ENCODE measurements at regions not wholly inside any gene's neighbourhood (a gene's known extent, or its start where the extent isn't known, plus 50 kb on each side); places are given as distances from the start of the nearest gene placed in this dataset.

DNA sequence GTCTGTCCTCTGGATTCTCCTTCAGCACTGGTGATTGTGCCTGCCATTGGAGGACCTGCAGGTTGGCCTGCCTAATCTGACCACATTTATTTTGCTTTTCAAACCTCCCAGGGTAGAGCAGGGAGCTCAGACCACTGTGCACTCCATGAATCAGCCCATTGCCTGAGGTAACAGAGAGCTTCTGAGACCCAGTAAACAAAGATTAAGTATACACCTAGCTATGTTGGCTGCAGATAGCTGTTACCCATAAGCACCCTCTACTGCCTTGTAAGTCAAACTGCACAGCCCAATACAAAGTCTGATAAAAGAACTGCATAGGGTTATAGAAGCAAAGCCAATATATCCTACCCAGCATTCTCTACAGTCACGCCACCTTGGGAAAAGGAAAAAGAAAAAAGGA lies 338.7 kb downstream of the HTR1B start:
- TF ChIP-seq, protein P1, sequence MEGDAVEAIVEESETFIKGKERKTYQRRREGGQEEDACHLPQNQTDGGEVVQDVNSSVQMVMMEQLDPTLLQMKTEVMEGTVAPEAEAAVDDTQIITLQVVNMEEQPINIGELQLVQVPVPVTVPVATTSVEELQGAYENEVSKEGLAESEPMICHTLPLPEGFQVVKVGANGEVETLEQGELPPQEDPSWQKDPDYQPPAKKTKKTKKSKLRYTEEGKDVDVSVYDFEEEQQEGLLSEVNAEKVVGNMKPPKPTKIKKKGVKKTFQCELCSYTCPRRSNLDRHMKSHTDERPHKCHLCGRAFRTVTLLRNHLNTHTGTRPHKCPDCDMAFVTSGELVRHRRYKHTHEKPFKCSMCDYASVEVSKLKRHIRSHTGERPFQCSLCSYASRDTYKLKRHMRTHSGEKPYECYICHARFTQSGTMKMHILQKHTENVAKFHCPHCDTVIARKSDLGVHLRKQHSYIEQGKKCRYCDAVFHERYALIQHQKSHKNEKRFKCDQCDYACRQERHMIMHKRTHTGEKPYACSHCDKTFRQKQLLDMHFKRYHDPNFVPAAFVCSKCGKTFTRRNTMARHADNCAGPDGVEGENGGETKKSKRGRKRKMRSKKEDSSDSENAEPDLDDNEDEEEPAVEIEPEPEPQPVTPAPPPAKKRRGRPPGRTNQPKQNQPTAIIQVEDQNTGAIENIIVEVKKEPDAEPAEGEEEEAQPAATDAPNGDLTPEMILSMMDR (IDR thresholded peaks at IDR 0.05) = no peak

DNA sequence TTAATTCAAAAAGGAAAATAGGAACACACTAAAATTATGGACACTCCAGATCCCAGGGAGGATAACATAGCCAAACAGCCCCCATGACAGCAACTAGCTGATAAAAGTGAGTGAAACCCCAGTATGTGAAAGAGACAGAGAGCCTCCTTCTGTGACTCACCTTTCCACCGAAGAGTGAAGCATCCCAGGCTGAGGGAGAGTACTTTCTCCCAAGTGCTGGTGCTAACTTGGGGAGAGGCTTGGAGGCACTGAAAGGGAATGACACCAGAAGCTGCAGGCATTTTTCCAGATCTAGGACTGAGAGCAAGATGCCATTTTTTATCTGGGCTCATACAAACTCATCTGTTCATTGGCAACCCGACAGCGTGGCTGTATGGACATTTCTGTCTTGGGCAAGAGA lies 339.8 kb downstream of the HTR1B start:
- H3K36me3 ChIP-seq (ENCODE audit: control insufficient read depth, insufficient read depth, low read length) = no peaks in the 10 kb centered on the region

More for the DNA sequence above, 338.7 kb downstream of the HTR1B start:
- Histone ChIP-seq H3K36me3 (ENCODE audit: control insufficient read depth, insufficient read depth, low read length) (no peaks in the 10 kb centered on the region), H3K27me3 (ENCODE audit: control insufficient read depth, insufficient read depth, low read length) (no peaks in the 10 kb centered on the region), H3K4me1 (ENCODE audit: control insufficient read depth, insufficient read depth, low read length) (no peaks in the 10 kb centered on the region), H3K27ac (ENCODE audit: low read length) (no peak overlapping the region), H3K4me3 (ENCODE audit: low read length) (no peak overlapping the region), H3K9me3 (ENCODE audit: control insufficient read depth, insufficient read depth, low read length) (peaks cover 3% of the 10 kb centered on the region)
- no peak overlapping the region for H3K27ac Mint-ChIP-seq
- peaks cover 36% of the 10 kb centered on the region for H3K36me3 Mint-ChIP-seq
- no peak for DNase-seq
- WGBS (ENCODE audit: insufficient coverage) = 80% methylated on average over 1 of the region's 1 CpG
- H3K27me3 Mint-ChIP-seq (ENCODE audit: low read depth in 2 of 2) = no peaks in the 10 kb centered on the region
- no peaks in the 10 kb centered on the region for H3K4me1 Mint-ChIP-seq
- no peak for ATAC-seq
- H3K9me3 Mint-ChIP-seq = peaks cover 17 to 31% of the 10 kb centered on the region in 2 donors
- intact Hi-C loops (cut with micrococcal nuclease) = no loop called here
- H3K4me3 Mint-ChIP-seq = no peak overlapping the region

DNA sequence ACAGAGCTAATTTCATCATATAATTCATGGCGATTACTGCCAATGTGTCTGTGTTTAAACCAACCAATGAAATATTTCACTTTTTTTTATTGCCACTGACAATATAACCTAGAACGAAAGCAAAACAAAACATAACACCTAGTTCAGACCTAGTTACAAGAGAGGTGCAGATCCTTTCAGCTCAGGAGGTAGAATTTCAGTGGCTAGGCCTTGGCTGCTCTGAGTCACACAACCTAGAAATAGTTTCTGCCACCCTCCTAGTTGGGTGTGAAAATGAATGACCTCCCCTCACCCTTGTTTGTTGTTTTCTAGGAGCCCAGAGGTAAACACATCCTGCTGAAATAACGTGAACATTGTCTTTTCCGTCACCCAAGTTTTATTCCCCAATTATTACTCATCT lies 356.3 kb downstream of the HTR1B start:
- no peaks in the 10 kb centered on the region for H3K4me1 ChIP-seq (ENCODE audit: control insufficient read depth, insufficient read depth, low read length)
- peaks cover 13 to 39% of the 10 kb centered on the region in 2 donors for H3K9me3 Mint-ChIP-seq
- TF ChIP-seq, protein P1 (IDR thresholded peaks at IDR 0.05) = no peak
- 93% methylated on average over 3 of the region's 4 CpGs for WGBS (ENCODE audit: insufficient coverage)
- H3K27ac ChIP-seq (ENCODE audit: low read length) = no peak overlapping the region
- H3K27ac Mint-ChIP-seq = no peak overlapping the region
- H3K27me3 ChIP-seq (ENCODE audit: control insufficient read depth, insufficient read depth, low read length) = no peaks in the 10 kb centered on the region
- intact Hi-C loops (cut with micrococcal nuclease) = no loop called here
- ATAC-seq (no peak), DNase-seq (no peak)
- H3K27me3 Mint-ChIP-seq (ENCODE audit: low read depth in 2 of 2) = no peaks in the 10 kb centered on the region
- no peaks in the 10 kb centered on the region for H3K36me3 ChIP-seq (ENCODE audit: control insufficient read depth, insufficient read depth, low read length)
- H3K36me3 Mint-ChIP-seq = no peaks in the 10 kb centered on the region
- H3K9me3 ChIP-seq (ENCODE audit: control insufficient read depth, insufficient read depth, low read length) = no peaks in the 10 kb centered on the region
- no peaks in the 10 kb centered on the region for H3K4me1 Mint-ChIP-seq
- no peak overlapping the region for H3K4me3 ChIP-seq (ENCODE audit: low read length)
- H3K4me3 Mint-ChIP-seq = no peak overlapping the region

More for the DNA sequence above, 339.8 kb downstream of the HTR1B start:
- Mint-ChIP-seq H3K4me1 (no peaks in the 10 kb centered on the region), H3K27me3 (ENCODE audit: low read depth in 2 of 2) (no peaks in the 10 kb centered on the region), H3K4me3 (no peak overlapping the region), H3K36me3 (peaks cover 36% of the 10 kb centered on the region), H3K9me3 (peaks cover 18 to 32% of the 10 kb centered on the region in 2 donors), H3K27ac (no peak overlapping the region)
- no peak overlapping the region for H3K4me3 ChIP-seq (ENCODE audit: low read length)
- intact Hi-C loops (cut with micrococcal nuclease) = no loop called here
- no peak overlapping the region for H3K27ac ChIP-seq (ENCODE audit: low read length)
- H3K9me3 ChIP-seq (ENCODE audit: control insufficient read depth, insufficient read depth, low read length) = peaks cover 3% of the 10 kb centered on the region
- no peaks in the 10 kb centered on the region for H3K27me3 ChIP-seq (ENCODE audit: control insufficient read depth, insufficient read depth, low read length)
- ATAC-seq (no peak), DNase-seq (no peak)
- TF ChIP-seq, protein P1 (IDR thresholded peaks at IDR 0.05) = no peak
- H3K4me1 ChIP-seq (ENCODE audit: control insufficient read depth, insufficient read depth, low read length) = no peaks in the 10 kb centered on the region
- WGBS (ENCODE audit: insufficient coverage) = 90% methylated on average over 3 of the region's 3 CpGs

DNA sequence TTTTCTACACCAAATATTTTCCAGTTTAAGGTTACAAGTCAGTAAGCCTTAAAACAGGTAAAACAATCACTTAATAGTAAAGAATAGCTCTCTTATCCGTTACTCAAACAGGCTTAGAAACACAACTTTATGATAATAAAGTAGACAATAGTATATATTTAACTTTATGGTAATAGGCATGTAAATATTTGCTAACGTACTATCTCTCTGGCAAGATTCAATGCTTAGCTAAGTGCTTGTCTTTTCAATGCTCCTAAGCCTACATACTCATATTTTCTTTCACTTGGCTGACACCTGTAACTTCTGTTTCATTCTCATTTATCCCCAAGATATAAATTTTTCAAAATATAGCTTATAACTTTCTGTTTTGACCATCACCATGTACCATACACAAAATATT lies 358.2 kb downstream of the HTR1B start:
- DNase-seq (no peak), ATAC-seq (no peak)
- H3K27ac Mint-ChIP-seq = no peak overlapping the region
- no peak overlapping the region for H3K4me3 Mint-ChIP-seq
- no peaks in the 10 kb centered on the region for H3K4me1 Mint-ChIP-seq
- H3K36me3 ChIP-seq (ENCODE audit: control insufficient read depth, insufficient read depth, low read length) = no peaks in the 10 kb centered on the region
- no peaks in the 10 kb centered on the region for H3K9me3 ChIP-seq (ENCODE audit: control insufficient read depth, insufficient read depth, low read length)
- H3K27ac ChIP-seq (ENCODE audit: low read length) = no peak overlapping the region
- WGBS (ENCODE audit: insufficient coverage) = 100% methylated on average over 1 of the region's 2 CpGs
- no peaks in the 10 kb centered on the region for H3K27me3 ChIP-seq (ENCODE audit: control insufficient read depth, insufficient read depth, low read length)
- H3K4me1 ChIP-seq (ENCODE audit: control insufficient read depth, insufficient read depth, low read length) = no peaks in the 10 kb centered on the region
- no peak overlapping the region for H3K4me3 ChIP-seq (ENCODE audit: low read length)
- peaks cover 20 to 40% of the 10 kb centered on the region in 2 donors for H3K9me3 Mint-ChIP-seq
- TF ChIP-seq, protein P1 (IDR thresholded peaks at IDR 0.05) = no peak
- H3K27me3 Mint-ChIP-seq (ENCODE audit: low read depth in 2 of 2) = no peaks in the 10 kb centered on the region
- H3K36me3 Mint-ChIP-seq = no peaks in the 10 kb centered on the region
- intact Hi-C loops (cut with micrococcal nuclease) = no loop called here

All from natural killer cell (primary cell).